T1000 (cell line): ENCODE measurements at regions not wholly inside any gene's neighbourhood (a gene's known extent, or its start where the extent isn't known, plus 50 kb on each side); places are given as distances from the start of the nearest gene placed in this dataset.
"Not testable (repeated sequence)": the region's sequence is repeated elsewhere in the genome, so short reads cannot be mapped to it uniquely, and the experiment has no call there.

Experiments
- DNase-seq: peaks from one replicate; lab custom pipeline; 2025; ENCODE audit warnings: mixed read lengths; lab: John Stamatoyannopoulos, UW

- no peak for DNase-seq
These were observed 206.1 kb downstream of the KCNJ2 start for GRCh38 chr17:70375406-70375805.

DNA sequence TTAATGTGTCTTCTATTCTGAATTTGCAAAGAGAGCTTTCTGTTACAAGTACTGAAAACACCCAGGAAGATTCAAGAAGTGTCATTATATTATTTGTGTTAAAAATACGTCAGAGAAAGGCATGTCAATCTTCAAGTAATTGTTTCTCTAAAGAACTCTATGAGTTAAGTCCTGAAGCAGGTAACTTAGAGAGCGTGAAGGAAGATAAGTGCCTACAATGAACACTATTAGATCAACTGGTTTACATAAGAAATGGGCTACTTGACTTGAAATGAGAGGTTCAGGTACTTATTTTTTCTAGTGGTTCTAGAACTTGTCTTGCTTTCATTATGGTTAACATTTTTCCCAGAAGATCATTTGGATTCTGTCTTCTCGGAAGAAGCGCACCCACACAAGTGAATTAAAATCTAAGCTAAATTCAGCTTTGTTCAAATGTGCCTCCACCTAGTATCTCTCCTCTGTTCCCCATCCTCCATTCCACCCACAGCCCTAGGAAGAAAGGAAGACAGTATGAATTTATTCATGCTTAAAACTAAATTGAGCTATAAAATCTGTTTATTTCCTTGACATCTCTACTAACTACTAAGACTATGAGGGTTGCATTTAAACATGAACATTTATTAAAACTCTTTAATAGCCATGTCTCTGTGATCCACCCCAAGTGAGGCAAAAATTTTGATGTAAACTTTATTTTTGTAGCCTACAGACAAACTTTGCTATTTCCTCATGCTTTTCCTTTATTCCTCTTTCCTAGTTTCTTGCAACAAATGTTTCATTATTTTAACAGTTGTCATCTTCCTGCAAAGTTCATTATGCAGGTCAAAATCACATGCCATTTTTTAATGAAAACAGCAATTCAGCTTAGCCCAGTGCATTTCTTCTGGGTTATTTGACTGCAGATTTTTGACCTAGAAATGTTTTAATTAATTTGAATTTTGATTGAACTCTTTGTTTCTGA, 206.8 kb downstream of the KCNJ2 start:
- no peak for DNase-seq

DNA sequence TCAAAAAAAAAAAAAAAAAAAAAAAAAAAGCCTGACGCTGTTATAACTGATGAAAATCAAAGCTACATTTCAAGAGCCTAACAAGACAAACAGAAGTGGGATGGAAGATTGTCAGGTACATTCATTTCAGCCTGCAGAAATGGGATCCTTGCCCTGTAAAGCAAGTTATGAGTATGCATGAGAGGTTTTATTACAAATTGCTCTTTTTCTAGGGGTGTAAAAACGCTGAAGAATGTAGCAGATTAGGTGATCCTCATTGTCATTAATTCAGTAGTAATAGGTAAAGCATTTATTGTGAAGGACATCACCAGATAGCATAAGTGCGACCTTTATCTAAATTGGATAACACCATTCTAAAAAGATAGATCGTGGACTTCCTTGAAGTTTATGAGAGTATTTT, 208.3 kb downstream of the KCNJ2 start:
- DNase-seq = no peak

DNA sequence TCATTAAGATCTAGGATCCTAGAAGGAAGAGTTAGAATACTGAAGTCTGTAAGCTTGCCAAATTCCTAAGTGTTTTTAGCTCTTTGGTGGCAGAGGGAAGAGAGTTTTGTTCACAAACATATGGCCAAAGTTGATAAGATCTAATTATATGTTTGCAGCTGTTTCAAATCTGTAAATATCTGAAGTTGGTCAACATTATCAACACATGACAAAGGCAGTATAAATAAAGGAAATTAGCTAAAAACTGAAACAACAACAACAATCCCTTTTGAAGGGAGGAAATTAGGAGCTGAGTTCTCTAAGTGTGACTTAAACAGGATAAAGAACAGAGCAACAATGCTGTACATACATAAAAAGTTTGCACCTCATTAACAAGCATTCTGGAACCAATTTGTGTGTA, 208.7 kb downstream of the KCNJ2 start:
- DNase-seq = no peak

DNA sequence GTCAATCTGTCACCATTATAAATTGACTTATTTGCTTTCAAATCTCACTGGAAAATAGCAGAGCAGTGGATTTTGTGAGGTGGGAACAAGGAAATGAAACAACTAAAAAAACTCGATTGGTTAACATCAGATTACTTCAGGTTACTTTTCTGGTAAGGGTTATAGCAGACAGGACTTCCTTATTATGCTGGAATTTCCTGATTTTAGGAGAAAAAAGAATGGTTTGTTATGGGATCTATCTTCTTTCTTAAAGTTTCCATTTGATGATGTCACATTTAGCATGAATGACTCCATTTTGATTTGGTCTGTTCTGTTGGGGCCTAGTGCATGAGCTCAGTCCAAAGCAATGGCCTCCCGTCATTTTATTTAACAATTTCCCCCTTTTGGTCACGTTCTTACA, 210.6 kb downstream of the KCNJ2 start:
- no peak for DNase-seq

DNA sequence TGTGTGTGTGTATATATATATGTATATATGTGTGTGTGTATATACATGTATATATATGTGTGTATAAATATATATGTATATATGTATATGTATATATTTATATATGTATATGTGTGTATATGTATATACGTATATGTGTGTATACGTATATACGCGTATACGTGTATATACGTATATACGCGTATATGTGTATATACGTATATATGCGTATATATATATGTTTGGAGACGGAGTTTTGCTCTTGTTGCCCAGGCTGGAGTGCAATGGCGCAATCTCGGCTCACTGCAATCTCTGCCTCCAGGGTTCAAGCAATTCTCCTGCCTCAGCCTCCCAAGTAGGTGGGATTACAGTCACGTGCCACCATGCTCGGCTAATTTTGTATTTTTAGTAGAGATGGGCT, 212.6 kb downstream of the KCNJ2 start:
- DNase-seq = not testable (repeated sequence)

DNA sequence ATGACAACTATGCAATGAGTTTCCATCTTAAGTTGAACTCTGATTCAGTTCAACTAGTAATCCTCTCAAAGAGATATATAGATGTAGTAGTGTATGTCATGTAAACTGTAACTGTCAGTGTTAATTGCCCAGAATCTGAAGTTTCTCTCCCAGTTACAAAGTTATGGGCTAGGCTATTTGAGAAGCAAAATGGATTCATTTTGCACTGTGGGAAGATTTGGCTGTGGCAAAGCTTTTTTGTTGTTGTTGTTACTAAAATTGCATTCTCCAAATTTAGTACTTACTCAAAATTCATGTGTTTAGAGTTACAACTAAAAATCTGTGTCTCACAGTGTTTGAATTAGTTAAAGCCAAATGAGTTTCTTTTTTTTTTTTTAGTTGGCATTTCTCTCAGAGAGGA, 219.0 kb downstream of the KCNJ2 start:
- no peak for DNase-seq

DNA sequence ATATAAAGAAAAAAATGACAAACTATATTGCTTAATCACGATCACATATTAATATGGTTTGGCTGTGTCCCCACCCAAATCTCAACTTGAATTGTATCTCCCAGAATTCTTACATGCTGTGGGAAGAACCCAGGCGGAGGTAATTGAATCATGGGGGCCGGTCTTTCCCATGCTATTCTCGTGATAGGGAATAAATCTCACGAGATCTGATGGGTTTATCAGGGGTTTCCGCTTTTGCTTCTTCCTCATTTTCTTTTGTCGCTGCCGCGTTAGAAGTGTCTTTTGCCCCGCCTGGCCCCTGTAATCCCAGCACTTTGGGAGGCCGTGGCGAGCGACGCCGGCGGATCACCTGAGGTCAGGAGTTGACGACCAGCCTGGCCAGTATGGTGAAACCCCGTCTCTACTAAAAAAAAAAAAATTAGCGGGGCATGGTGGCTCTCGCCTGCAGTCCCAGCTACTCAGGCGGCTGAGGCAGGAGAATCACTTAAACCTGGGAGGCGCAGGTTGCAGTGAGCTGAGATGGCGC, 220.0 kb downstream of the KCNJ2 start:
- DNase-seq = not testable (repeated sequence)

- no peak for DNase-seq
These were observed 220.7 kb downstream of the KCNJ2 start for GRCh38 chr17:70390049-70390448.

- no peak for DNase-seq
These were observed 225.3 kb downstream of the KCNJ2 start for GRCh38 chr17:70394473-70395232.

DNA sequence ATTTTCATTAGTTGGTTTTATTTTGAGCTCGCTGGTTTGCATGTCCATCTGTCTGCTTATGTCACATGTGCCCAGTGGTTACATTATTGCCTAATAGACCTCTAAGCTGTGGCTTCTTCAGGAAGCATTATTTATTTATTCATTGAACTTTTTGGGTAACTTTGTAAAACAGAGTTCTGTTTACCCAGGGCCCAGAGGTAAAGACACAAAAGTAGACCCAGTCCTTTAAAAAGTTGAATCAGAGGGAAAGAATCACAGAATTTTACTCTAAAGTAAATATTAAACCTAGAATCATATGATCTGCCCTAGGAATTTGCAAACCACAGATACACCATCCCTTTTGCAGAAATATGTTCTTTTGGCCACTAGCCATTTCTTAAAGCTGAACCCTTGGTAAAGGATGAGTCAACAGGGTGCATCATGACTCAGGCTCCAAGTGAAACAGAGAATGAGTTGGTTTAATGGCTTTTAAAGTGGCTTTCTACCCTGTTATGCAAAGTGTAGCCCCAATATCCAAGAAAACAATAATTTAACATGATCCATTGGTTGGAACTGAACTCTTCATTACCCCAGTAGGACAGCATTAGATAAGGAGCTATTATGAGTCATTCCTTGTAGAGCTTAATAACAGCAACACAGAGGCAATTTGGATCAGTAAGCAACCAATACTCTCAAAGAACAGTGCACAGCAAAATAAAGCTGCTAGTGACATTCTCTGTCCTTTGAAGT, 236.3 kb downstream of the KCNJ2 start:
- peak; percentile 64 for DNase-seq

- no peak for DNase-seq
These were observed 238.2 kb downstream of the KCNJ2 start for GRCh38 chr17:70407506-70407905.

GRCh38 chr17:70408768-70409167, 239.4 kb downstream of the KCNJ2 start:
- no peak for DNase-seq

- no peak for DNase-seq
These were observed 245.0 kb downstream of the KCNJ2 start for GRCh38 chr17:70414300-70414699.

DNA sequence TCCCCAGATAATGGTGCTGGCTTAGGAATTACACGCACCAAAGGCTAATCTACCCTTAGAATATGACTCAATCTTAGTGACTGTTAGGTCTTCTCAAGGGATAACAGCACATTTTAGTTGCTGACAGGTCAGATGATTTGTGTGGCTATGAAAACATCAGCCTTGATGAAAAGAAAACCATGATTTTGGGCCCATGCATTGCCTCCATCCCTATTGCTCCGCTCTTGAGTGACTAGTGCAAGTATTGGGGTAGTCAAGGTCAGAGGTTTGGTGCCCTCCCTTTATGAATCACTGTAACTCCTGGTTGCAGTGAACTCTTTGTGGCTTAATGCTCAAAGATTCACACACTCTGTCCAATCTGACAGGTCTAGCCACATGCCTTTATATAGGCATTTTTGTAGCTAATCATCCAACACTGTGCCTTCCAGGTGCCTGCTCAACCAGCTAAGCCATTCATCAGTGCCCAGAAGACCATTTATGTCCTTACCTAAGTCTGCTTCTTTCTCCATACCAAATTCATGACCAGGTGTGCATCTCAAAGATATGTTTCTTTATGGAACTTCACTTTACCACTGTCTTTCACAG, 251.6 kb downstream of the KCNJ2 start:
- no peak for DNase-seq

DNA sequence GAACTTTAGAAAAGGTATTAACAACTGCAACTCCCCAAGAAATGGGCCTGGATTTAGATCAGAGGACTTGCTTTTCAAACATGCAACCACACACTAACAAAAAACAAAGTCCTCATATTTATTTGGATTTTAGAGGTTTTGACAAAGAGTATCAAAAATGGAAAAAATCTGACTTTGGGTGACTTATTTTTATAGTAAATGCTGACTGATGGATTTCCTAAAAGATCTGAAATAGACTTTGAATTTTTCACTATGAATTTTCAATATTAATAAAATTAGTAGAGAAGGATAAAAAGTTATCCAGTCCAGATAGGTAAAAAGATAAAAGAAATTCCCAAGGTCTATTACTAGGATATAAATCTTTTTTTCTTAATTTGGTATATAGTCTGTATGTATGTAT, 253.5 kb downstream of the KCNJ2 start:
- DNase-seq = no peak

- DNase-seq = no peak
These were observed 254.2 kb downstream of the KCNJ2 start for GRCh38 chr17:70423562-70423961.

GRCh38 chr17:70426752-70427151, 257.4 kb downstream of the KCNJ2 start:
- no peak for DNase-seq

GRCh38 chr17:70434536-70435490, 265.5 kb downstream of the KCNJ2 start:
- DNase-seq = no peak

- no peak for DNase-seq
These were observed 268.3 kb downstream of the KCNJ2 start for GRCh38 chr17:70437656-70438055.

DNA sequence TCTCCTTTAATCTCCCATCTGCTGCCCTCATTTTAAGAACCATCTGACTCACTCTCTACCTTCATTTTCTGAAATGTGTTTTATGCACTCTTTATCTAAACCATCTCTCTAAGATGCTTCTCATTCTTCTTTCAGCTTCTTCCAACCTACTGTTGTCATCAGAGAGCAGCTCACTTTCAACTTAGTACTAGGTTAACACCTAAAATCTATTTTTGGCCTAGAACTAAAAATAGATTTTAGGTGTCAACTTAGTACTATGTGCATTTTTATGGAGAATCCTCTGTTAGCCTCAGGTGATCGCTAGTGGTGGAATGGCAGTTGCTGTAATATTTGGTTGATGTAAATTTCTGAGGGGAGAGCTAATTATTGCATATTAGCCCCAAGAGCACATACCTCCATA, 277.1 kb downstream of the KCNJ2 start:
- DNase-seq = no peak
